Stimulated activated CD8-positive, alpha-beta memory T cell treated with anti-CD3 and anti-CD28 coated beads, Interleukin-4, amount 100 ng/mL, for 48 hours (primary cell): ENCODE measurements at regions not wholly inside any gene's neighbourhood (a gene's known extent, or its start where the extent isn't known, plus 50 kb on each side); places are given as distances from the start of the nearest gene placed in this dataset.
"Not testable (repeated sequence)": the region's sequence is repeated elsewhere in the genome, so short reads cannot be mapped to it uniquely, and the experiment has no call there.

Experiments
- DNase-seq: peaks from one replicate; pipeline ENCODE4 v3.0.0-alpha.2; 2020

DNA sequence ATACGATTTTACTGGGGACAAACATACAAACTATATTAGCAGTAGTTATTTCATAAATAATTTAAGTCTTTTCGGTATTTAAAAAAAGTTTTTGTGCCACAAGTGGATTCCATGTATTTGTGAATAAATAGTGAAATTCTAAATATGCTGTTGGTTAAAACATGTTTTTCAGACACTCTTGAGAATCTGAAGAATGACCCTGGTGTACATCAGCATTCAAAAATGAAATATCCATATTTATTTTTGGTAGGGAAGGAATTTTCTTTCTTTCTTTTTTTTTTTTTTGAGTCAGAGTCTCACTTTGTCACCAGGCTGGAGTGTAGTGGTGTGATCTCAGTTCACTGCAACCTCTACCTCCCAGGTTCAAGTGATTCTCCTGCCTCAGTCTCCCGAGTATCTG, 136.1 kb upstream of the CDK6 start:
- DNase-seq, result no peak

DNA sequence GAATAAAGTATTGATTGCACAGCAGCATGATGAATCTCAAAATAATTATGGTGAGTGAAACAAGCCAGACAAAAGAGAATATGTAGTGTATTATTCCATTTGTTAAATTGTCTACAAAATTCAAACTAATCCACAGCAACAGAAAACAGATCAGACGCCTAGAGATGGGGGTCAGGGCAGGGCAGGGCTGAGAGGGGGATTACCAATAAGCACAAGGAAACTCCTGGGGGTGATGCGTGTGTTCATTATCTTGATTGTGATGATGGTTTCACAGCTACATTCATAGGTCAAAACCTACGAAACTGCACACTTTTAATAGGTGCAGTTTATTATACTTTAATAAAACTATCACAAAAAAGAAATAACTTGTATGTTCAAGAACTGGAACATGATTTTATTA, 132.7 kb upstream of the CDK6 start:
- DNase-seq, result no peak

DNA sequence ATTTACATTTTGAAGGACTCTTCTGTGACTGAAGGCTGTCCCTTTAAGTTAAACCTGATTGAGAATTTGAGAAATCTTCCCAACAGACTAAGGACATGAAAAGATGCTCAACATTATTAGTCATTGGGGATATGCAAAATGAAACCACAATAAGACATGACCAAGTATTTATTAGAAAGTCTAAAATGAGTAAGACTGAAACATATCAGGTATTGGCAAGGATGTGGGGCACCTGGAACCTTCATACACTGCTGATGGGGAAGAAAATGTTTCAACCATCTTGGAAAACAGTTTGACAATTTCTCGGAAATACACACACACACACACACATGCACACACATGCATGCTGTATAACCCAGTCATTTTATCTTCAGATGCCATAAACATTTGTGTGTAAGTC, 132.1 kb upstream of the CDK6 start:
- no peak for DNase-seq

DNA sequence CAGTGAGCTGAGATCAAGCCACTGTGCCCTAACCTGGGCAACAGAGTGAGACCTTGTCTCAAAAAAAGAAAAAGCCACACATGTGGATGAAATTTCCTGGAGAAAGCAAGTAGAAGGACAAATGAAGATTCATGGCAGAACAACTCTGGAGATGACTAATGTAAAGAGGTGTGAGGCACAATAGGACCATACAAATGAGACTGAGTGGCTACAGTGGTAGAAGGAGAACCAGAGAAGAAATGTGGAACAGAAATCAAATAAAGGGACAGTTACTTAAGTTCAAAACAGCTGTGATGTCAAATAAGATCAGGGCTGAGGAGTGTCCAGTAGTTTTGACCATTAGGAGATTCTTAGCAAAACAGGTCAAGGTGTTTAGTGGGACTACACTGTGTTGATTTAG, 130.9 kb upstream of the CDK6 start:
- no peak for DNase-seq

DNA sequence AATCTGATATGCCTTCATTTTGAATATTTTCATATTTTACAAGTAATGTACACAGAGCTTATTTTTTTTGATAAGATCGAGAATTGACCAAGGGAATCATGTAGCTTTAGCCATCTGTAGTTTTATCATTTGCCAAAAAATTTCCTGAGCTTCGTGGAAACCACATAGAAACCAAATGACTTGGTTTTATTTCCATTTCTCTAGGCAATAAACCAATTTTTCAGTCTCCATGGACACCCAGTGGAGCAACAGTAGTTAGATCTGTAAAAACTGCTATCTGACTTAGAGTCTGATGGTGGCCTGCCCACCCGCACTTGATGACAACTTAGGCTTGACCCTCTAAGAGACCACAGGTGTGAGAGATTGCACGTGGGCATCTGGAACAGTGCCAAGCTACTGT, 127.8 kb upstream of the CDK6 start:
- DNase-seq, result no peak

DNA sequence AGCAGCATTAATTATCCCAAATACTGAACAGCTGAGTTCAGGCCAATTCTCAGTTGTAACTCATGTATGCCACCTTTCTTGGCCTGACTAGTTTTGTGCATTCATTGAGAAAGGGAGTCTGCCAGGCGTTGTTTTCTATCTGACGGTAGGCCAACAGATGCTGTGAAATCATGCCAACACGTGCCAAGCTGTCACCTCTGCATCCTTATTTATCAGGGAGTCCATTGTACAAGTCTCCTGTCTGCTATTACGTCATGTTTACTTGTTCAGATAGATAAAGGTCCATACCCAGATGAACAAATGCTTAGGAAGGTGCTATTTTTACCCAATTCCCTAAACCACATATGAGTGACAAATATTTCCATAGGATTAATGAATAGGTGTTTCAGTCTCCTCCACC, 127.2 kb upstream of the CDK6 start:
- DNase-seq, result no peak

DNA sequence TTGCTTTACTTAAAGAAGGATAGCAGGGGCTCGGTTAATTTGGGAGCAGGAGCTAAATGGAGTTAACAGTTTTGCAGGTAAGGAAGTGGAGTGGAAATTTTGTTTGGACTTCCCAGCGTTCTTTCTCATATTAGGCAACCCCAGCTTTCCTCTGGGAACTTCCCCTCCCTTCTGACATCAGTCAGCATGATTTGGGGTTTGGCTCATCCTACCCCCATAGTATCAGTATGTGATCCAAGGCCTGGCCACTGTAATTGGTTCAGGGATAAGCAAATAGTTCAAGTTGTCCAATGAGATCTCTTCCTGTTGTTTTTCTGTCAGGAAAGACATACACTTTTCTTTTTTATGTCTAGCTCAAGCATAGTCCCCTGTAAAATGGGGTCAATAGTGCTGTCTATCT, 125.6 kb upstream of the CDK6 start:
- no peak for DNase-seq

DNA sequence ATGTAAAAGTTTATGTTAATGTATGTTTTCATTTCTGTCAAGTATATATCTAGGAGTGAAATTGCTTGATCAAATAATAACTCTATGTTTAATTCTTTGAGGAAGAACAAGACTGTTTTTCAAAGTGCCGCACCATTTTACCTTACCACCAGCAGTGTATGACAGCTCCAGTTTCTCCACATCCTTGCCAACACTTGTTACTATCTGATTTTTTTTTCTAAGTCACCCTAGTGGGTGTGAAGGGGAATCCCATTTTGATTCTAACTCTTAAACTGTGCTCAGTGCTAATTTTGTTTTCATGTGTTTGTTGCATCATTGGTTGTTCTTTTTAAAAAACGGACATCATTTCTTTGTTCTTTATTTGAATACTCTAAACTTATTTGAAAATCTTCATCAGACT, 120.2 kb upstream of the CDK6 start:
- no peak for DNase-seq

DNA sequence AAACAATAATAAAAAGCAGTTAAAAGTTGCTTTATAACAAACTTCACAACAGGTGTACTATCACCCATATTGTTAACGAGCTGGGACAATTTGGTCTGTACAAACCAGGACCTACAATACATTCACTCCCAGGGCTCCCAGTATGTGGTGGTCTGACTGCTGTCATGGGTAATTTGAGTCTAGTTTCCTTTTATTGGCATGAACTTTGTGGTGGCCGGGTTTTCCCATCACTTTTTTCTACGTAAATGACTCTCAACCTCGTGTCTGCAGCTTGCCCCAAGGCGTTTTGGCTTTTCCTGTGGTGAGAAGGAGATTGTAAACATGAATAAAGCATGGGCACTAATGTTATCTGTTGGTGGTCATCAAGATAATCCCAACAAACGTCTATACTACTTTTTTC, 118.7 kb upstream of the CDK6 start:
- peak; percentile 55 for DNase-seq

DNA sequence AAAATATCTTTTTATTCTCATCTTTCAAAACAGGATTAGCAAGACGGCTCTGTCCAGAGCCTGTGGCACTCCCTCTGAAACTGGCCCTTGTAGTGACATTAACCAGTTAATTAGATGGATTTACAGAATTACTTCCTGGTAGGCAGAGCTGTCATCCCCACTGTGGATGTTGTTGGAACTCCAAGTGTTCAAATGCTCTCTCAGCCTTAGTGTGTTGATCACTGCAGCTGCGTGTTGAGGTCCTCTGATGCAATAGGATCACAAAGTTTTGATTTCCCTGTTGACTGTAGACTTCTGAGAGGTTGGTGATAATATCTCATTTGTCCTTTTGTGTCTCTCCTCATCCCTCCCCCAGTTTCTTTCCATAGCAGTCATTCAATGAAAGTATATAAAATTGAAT, 117.3 kb upstream of the CDK6 start:
- DNase-seq, result peak; percentile 31

DNA sequence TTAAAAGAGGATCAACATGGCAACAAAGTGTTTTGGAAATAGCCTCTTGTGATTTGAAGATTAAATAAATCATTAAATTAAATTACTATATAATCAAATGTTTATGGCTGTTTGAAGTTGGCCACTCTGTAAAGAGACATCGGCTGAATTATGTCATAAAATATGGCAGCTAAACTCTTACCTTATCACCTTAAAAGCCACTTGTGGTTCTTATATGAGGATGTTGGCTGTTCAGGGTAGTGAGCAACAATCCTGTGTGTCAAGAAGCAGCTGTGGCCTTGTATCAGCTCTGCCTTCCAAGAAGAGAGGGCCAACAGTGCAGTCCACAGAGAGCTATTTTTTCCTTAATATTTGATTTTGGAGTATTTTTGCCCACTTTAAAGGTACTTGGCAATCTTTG, 113.4 kb upstream of the CDK6 start:
- DNase-seq, result no peak

DNA sequence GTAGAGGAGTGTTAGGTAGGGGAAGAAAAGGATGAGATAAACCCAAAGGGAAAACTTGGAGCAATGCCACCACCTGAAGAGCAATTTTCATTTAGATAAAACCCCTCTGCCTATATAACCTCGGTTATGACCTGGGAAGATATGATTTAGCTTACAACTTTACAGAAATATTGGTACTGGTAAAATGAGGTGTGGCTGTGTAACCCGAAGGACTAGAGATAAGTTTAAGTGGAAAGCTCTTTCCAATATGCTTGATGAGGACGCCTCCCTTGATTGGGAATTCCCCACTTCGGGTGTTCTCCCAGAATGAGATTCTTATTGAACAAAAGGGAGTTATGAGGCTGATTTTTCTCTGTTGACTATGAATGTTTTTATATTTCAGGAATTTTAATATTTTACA, 109.5 kb upstream of the CDK6 start:
- no peak for DNase-seq

DNA sequence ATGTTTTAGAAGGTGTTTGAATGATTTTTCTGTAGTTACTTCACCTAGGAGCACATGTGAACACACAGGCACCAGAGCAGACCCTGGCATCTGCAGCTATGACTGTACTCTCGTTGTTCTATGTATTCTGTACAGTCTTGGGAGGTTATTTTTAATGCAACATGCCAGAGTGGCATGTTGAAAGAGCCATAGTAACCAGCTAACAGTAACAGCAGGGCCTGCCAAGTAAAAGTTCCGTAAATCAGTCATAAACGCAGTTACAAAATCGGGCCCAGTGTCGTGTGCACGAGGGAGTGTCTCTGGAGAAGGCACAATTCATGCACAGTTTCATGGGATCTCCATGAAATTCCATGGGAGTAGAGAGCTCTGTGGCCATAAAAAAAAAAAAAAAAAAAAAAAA, 108.3 kb upstream of the CDK6 start:
- DNase-seq, result no peak

DNA sequence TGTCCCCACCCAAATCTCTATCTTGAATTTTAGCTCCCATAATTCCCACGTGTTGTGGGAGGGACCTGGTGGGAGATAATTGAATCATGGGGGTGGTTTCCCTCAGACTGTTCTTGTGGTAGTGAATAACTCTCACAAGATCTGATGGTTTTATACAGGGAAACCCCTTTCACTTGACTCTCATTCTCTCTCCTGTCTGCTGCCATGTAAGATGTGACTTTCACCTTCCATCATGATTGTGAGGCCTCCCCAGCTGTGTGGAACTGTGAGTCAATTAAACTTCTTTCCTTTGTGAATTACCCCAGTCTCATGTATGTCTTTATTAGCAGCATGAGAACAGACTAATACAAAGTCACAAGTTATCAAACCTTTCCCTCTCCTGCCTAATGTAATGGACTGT, 106.3 kb upstream of the CDK6 start:
- DNase-seq, result not testable (repeated sequence)

DNA sequence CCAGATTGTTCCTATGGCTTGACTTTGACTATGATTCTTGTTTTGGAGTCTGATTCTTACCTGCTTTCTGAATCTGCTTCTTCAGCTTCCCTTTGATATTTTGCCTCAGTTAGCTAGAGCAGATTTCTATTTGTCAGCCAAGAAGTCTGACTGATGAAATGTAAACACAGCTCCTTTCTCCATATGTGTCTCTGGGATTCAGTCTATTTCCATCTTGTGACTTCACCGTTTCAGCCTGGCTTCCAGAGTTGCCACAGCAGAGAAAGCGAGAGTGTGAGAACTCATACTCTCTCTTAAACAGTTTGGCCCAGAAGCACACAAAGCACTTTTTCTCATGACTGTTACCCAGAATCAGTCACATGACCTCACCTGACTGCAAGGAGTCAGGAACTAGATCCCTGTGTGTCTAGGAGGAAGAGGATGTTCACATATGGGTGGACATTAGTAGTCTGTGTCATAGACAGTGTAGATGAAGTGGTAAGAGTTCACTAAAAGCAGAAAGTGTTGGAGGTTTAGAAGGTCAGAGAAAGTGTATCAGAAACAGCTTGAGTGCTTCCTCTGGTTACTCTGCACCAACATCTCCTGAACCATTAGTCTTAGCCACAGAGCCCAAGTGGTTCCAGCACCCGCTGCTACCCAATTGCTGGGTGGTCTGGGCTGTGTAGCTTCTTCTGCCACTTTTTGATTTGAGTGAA, 103.4 kb upstream of the CDK6 start:
- DNase-seq, result no peak

DNA sequence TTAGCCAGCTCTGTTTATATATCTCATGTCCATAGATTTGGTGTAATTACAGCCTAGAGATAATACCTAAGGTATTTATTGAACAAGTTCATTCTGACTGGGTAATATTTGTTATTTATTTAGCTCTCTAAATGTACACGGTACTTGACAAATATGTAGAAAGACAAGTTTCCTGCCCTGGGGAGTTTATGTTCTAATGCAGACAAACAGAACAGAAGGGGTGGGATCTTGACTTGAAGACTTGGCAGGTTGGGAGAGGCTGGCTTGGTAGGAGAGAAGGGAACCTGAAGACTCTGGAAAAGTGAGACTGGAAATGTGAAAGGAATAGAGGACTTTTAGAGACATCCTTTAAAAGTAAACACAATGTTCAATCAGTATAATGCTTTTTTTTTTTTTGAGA, 97.7 kb upstream of the CDK6 start:
- no peak for DNase-seq

DNA sequence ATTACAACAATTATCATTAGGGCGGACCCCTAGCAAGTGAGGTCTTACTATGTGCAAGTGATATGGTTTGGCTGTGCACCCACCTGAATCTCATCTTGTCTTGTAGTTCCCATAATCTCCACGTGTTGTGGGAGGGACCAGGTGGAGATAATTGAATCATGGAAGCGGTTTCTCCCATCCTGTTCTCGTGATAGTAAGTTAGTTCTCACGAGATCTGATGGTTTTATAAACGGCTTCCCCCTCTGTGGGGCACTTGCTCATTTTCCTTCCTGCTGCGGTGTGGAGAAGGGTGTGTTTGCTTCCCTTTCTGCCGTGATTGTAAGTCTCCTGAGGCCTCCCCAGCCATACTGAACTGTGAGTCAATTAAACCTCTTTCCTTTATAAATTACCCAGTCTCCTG, 96.1 kb upstream of the CDK6 start:
- no peak for DNase-seq

DNA sequence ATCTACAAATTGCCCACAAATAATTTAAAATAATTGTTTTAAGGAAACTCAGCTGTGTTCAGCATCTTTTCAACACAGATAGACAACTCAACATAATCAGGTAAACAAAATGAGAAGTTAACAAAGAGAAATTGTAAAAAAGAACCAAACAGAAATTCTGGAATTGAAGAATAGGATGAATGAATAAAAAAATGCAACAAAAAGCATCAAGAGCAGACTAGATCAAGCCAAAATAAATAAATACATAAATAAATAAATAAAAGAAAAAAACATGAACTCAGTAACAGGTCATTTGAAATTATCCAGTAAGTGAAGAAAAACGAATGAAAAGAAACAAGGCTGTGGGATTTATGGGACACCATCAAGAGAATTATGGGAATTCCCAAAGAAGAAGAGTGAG, 94.0 kb upstream of the CDK6 start:
- no peak for DNase-seq

DNA sequence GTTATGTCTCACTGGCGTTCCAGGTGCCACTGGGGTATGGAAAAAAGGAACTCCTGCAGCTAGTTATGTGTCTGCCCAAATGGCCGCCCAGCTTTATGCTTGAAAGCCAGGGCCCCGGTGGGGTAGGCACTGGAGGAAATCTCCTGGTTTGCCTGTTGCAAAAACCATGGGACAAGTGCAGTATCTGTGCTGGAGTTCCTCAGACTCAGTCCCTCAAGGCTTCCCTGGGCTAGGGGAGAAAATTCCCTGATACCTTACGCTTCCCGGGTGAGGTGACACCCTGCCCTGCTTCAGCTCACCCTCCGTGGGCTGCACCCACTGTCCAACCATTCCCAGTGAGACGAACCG, 90.3 kb upstream of the CDK6 start:
- DNase-seq, result no peak

DNA sequence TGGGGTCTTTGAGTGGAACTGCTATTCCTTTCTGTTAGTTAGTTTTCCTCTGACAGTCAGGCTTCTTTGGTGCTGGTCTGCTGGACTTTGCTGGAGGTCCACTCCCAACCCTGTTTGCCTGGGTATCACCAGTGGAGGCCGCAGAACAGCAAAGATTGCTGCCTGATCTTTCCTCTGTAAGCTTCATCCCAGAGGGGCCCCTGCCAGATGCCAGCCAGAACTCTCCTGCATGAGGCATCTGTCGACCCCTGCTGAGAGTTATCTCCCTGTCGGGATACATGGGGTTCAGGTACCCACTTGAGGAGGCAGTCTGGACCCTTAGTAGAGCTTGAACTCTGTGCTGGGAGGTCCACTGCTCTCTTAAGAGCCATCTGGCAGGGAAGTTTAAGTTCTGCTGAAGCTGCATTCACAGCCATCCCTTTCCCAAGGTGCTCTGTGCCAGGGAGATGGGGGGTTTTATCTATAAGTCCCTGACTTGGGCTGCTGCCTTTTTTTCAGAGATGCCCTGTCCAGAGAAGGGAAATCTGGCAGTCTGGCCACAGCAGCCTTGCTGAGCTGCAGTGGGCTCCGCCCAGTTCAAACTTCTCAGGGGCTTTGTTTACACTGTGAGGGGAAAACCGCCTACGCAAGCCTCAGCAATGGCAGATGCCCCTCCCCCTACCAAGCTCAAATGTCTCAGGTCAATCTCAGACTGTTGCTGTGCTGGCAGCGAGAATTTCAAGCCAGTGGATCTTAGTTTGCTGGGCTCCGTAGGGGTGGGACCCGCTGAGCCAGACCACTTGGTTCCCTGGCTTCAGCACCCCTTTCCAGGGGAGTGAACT, 89.7 kb upstream of the CDK6 start:
- no peak for DNase-seq

DNA sequence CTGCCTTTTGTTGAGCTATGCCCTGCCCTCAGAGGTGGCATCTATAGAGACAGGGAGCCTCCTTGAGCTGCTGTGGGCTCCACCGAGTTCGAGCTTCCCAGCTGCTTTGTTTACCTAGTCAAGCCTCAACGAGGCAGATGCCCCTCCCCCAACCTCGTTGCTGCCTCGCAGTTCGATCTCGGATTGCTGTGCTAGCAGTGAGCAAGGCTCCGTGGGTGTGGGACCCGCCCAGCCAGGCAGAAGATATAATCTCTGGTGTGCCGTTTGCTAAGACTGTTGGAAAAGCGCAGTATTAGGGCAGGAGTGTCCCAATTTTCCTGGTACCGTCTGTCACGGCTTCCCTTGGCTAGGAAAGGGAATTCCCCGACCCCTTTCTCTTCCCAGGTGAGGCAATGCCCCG, 88.4 kb upstream of the CDK6 start:
- no peak for DNase-seq

DNA sequence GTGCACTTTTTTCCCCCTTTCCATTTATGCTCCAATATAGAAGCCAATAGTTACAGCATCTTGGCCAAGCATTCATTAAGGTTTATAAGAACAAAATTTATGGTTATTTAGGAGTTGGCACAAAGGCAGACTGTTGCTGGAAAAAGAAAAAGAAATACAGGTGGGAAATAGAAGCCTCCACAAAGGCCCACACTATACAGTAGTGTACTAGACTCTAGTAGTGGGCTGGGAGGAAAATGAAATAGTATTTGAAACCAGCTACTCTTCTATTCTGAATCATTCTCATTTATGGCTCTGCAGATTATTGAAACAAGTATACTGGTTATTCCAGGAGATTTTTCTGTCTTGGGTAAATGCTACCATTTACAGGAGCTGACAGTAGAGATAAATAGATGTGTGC, 80.9 kb upstream of the CDK6 start:
- no peak for DNase-seq

DNA sequence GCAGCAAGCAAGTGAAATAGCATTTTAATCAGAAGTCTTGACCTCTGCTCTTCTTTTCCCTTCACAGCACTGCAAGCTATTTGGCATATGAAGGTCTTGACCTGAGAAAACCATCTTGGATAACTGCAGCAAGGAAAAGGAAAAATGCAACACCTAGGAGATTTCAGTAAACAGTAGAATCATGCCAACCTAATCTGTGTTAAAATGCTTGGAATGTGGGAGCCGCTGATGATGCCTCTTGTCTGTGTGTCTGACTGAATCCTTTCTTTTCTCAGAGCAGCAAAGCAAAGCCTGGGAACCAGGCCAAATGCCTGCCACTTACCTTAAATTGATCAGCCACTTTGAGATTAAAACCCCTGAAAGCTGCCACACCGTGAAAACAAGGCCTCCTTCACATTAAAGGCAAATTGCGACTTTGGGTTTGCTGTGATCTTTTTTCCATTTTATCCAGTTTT, 80.4 kb upstream of the CDK6 start:
- DNase-seq, result no peak

DNA sequence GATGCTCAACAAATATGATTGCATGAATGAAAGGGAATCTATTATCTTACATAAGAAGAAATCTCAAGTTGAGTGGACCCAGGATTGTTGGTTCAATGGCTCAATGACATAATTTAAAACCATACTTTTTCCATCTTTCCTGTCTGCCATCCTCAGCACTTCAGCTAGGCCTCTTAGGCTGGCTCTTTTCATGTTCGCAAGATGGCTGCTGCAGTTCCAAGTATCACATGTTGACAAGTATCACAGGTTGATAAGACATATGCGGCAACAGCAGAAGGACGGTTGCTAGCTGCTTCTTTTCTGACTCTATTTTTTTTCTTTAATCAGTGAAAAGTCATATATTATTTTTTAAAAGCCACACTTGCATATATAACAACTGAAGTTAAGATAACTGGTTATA, 79.0 kb upstream of the CDK6 start:
- DNase-seq, result no peak

DNA sequence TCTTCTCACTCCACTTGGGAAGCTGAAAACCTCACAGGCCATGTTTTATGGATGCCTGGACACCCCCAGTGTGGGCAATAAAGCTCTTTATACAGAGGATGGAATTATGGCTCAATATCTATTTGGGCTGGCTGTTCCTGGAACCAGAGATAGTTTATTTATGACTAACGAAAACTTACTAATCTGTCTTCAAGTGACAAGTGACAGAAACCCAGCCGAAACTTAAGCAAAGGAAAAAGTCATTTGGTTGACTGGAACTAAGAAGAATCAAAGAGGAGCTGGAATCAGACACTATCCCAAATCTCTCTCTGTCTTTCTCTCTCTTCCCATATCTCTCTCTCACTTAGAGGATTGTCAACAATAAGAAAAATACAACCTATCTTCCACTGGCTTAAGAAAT, 78.3 kb upstream of the CDK6 start:
- DNase-seq, result no peak
